ENCODE measurements at regions not wholly inside any gene's neighbourhood (a gene's known extent, or its start where the extent isn't known, plus 50 kb on each side); places are given as distances from the start of the nearest gene placed in this dataset.

DNA sequence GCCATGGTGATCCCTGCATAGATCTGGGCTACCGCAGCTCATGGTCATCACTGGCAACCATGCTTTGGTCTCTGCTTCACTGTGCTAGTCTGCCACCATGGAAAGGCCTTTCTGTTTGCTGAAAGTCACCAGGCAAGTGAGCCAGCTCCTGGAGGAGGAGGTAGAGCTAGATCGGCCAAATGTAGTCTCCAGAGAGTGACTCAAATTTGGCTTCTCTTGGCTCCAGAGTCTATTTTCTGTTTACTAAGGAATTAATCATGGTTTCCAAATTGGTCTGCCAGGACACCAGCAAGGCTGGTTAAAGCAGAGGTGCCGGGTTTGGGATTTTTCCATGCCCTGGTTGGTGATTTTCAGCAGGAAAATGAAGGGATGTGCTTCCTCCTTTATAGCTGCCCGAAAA is 52.7 kb upstream of the IVNS1ABP start:
- TF ChIP-seq CTCF (IDR thresholded peaks at IDR 0.05) (no peak), POLR2A (IDR thresholded peaks at IDR 0.05) (no peak)

All from tibial nerve (tissue), 3 donors.